AG04450 (cell line): ENCODE measurements at regions not wholly inside any gene's neighbourhood (a gene's known extent, or its start where the extent isn't known, plus 50 kb on each side); places are given as distances from the start of the nearest gene placed in this dataset.

ENCODE experiments used
- CTCF ChIA-PET: fragments of 300-600, 350-600 bp; formaldehyde crosslinking; extraction: SDS; loops from one replicate; lab custom pipeline; 2022; ENCODE audit warnings: antibody characterized with exemption, inconsistent platforms; lab: Charles Lee
- POLR2A ChIA-PET: fragments of 350-600 bp; formaldehyde crosslinking; extraction: SDS; loops from one replicate; lab custom pipeline; 2021; ENCODE audit warnings: antibody characterized with exemption, inconsistent platforms; lab: Yijun Ruan, JAX
- DNase-seq: peaks from one replicate; pipeline ENCODE4 v3.0.0-alpha.2; 2011; ENCODE audit warnings: low read depth, low spot score
- H3K27ac ChIP-seq: one replicate; pipeline ENCODE4 v1.5.1; 2012; ENCODE audit warnings: low read depth, low read length, control low read depth
- H3K27me3 ChIP-seq: one replicate; pipeline ENCODE4 v1.6.0; 2012; ENCODE audit warnings: low read length; ENCODE audit not compliant: control insufficient read depth, insufficient read depth
- H3K4me3 ChIP-seq: 2 replicates; pipeline ENCODE4 v1.5.1; 2011; ENCODE audit warnings: mild to moderate bottlenecking, low read depth, low read length, control low read depth
- H3K9me3 ChIP-seq: 2 replicates; pipeline ENCODE4 v1.5.1; 2012; ENCODE audit warnings: low read length; ENCODE audit not compliant: control insufficient read depth, insufficient read depth
- CTCF ChIP-seq: IDR thresholded peaks from 2 replicates; pipeline ENCODE4 v1.5.1; 2011; ENCODE audit warnings: low read depth, low read length, control low read depth, inconsistent platforms

GRCh38 chr9:20037699-20038098 is 248.9 kb upstream of the SLC24A2 start:
- ChIA-PET POLR2A (no interaction called here), CTCF (interaction anchor here (1.1 kb wide), 1 partner anchor 9 kb away, joined by 3 read pairs; no protein-coding TSS in a partner anchor)
- Histone ChIP-seq H3K9me3 (no peaks in the 10 kb centered on the region), H3K27ac (no peak overlapping the region), H3K27me3 (peaks cover 4% of the 10 kb centered on the region), H3K4me3 (no peak overlapping the region)
- no peak for TF ChIP-seq CTCF
- DNase-seq, result no peak

- TF ChIP-seq CTCF, result no peak
- H3K9me3 ChIP-seq, result no peaks in the 10 kb centered on the region
- no peak overlapping the region for H3K27ac ChIP-seq
- POLR2A ChIA-PET, result no interaction called here
- no peaks in the 10 kb centered on the region for H3K27me3 ChIP-seq
- CTCF ChIA-PET, result no interaction called here
- no peak overlapping the region for H3K4me3 ChIP-seq
- DNase-seq, result no peak
Observed at GRCh38 chr9:20033511-20033910, 244.7 kb upstream of the SLC24A2 start.

GRCh38 chr9:20032413-20033006 is 243.7 kb upstream of the SLC24A2 start:
- Histone ChIP-seq H3K9me3 (no peaks in the 10 kb centered on the region), H3K27me3 (no peaks in the 10 kb centered on the region), H3K27ac (no peak overlapping the region), H3K4me3 (no peak overlapping the region)
- ChIA-PET POLR2A (no interaction called here), CTCF (no interaction called here)
- DNase-seq, result no peak
- no peak for TF ChIP-seq CTCF

GRCh38 chr9:20031836-20032235 is 243.0 kb upstream of the SLC24A2 start:
- DNase-seq, result no peak
- Histone ChIP-seq H3K27me3 (no peaks in the 10 kb centered on the region), H3K9me3 (no peaks in the 10 kb centered on the region), H3K4me3 (no peak overlapping the region), H3K27ac (no peak overlapping the region)
- CTCF ChIA-PET, result no interaction called here
- POLR2A ChIA-PET, result no interaction called here
- no peak for TF ChIP-seq CTCF

- ChIA-PET POLR2A (no interaction called here), CTCF (no interaction called here)
- H3K27me3 ChIP-seq, result no peaks in the 10 kb centered on the region
- no peak overlapping the region for H3K27ac ChIP-seq
- no peak for TF ChIP-seq CTCF
- DNase-seq, result no peak
- H3K4me3 ChIP-seq, result no peak overlapping the region
- no peaks in the 10 kb centered on the region for H3K9me3 ChIP-seq
Observed at GRCh38 chr9:20030671-20031070, 241.8 kb upstream of the SLC24A2 start.
